Fibroblast of skin of right biceps (primary cell): ENCODE measurements at regions not wholly inside any gene's neighbourhood (a gene's known extent, or its start where the extent isn't known, plus 50 kb on each side); places are given as distances from the start of the nearest gene placed in this dataset.
A peak's percentile ranks its signal among the peaks of the same experiment; 100 is the strongest.

Experiments
- DNase-seq: peaks from one replicate; pipeline ENCODE4 v3.0.0-alpha.2; 2013

GRCh38 chr13:111037927-111038326 lies 77.2 kb upstream of the ARHGEF7 start:
- no peak for DNase-seq

DNA sequence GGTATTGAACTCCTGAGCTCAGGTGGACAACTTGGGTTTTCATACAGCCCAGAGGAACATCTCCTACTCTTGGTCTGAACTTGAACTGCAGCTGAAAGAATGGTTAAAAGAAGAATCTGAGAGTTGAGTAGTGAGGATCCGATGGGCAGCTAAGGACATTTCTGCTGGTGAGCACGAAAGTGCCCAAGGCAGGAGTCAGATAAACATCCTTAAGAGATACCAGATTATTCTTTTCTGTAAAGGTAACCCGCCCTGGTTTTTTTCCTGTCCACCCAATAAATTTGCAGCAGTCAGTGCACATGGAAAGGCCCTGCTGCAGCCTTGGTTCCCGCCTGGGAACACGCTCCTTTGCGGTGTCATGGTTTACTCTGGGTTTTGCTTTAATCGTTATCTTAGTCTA lies 78.4 kb upstream of the ARHGEF7 start:
- no peak for DNase-seq

DNA sequence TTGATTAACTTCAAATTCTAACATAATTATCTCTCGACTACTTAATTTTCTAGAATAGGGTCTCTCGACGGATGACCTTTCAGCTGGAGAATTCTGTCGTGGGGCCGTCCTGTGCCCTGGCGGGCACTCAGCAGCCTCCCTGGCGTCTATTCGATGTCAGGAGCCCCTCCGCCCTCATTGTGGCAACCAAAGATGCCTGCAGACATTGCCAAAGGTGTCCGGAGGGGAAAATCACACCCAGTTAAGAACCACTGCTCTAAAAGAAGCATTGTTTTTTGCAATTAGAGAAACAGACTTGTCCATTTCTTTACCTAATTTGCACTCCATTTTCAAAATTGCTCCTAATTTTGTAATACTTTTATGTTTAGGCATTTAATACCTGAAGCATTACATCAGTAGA lies 79.2 kb upstream of the ARHGEF7 start:
- no peak for DNase-seq

DNA sequence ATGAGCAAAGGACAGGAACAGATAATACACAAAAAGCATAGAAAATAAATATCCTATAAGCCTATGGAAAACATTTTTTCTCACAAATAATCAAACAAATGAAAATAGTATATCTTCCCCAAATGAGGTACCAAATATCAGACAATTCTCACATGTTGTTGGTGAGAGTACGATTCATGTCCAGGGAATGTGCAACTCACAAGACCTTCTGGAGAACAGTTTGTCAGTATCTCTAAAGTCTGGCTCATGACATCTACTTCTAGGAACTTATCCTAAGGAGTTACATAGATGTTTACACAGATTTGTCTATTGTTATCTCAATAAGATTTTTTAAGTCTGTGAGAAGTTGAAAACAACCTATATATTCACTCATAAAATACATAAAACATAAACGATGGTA lies 80.3 kb upstream of the ARHGEF7 start:
- peak; percentile 36 for DNase-seq

DNA sequence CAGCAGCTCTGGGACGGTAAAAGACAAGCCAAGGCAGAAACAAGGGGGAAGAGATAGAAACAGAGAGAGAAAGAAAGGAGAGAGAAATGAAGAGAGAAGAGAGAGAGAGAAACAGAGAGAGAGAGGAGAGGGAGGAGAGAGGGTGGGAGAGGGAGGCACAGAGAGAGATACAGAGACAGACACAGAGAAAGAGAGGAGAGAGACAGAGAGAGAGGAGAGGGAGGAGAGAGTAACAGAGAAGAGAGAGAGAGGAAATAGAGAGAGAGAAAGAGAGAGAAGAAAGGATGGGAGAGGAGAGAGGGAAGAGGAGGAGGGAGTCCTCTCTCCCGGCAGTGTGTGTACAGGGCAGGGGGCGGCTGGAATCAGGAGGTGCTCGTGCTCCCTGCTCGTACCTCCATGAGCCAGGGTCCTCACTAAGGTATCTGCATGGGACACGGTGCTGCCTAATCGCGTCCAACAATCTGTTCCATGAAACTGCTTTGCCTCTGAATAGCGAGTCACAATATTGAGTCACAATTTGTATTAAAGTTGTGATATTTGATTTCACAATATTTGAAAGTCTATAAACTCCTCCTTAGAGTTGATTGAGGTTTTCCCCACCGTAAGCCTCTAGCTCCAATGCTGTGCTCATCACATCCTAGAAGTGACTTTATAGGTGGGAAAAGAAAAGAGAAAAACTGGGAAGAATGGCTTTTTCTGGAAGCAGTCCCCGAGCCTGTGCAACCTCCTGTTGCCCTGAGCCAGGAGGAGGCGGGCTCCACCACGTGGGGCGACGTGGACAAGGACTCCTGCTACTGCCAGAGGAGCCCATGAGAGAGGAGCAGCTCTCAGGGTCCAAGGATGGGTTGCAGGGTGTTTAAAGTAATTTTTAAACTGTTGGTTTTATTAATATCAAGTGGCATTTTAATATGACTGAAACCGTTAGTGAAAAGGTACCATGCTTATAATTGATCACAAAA lies 81.7 kb upstream of the ARHGEF7 start:
- DNase-seq = peak; percentile 12

- DNase-seq = peak; percentile 79
Measured at GRCh38 chr13:111031531-111031961, 83.6 kb upstream of the ARHGEF7 start.

GRCh38 chr13:111029957-111030609 lies 85.0 kb upstream of the ARHGEF7 start:
- no peak for DNase-seq

DNA sequence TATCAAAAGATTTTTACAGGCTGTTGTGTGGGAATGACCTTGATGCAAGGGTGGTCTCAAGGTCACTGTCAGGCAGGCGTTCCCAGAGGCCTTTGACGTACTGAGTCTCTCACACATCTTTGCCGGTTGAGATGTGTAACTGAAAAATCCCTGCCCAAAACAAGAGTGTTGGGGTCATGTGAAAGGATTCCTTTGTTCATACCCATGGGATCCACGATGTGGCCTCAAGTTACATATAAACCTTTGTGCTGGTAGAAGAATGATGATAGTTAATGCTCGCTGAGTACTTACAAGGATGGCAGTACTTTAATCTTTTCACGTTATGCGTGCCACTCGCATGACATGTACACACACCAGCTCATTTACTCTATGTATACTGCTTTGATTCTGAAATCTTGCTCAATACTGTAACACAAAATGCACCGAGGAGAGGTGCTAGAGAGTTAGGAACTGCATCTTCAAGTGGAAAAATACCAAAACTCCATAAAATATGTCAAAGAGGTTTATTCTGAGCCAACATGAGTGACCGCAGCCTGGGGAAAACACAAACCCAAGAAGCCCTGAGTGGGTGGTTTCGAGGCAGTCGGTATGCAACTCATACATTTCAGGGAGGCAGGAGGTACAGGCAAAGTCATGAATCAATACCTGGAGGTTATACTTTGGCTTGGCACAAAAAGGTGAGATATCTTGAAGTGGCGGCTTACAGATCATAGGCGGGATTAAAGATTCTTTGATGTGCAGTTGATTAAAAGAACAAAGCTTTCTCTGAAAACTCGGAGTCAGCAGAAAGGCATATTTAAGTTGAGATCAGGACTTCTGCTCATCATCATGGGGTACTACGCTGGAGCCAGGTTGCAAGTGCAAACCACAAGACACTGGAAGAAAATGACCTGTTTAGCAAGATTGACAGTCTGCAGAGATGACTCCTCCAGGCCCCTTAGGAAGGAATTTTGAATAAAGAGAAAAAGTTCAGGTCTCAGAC lies 87.4 kb upstream of the ARHGEF7 start:
- no peak for DNase-seq

GRCh38 chr13:111025310-111025709 lies 89.8 kb upstream of the ARHGEF7 start:
- DNase-seq = no peak

DNA sequence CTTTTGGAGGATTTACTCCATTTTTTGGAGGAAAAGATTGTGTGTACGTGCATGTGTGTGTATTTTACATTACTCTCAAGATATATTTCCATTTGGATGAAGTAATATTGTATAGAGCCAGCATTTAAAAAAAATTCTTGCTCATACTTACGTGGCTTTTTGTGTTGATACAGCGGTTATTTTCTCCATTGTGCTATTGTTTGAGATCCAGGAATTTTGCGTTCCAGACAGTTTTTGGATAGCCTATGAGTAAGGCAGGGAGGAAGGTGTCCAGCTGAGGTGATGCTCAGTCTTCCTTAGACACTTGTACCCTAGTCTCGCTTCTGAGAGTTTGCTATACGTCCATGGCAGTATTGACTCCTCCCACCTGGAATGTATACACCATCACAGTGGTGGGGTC lies 92.2 kb upstream of the ARHGEF7 start:
- DNase-seq = no peak

DNA sequence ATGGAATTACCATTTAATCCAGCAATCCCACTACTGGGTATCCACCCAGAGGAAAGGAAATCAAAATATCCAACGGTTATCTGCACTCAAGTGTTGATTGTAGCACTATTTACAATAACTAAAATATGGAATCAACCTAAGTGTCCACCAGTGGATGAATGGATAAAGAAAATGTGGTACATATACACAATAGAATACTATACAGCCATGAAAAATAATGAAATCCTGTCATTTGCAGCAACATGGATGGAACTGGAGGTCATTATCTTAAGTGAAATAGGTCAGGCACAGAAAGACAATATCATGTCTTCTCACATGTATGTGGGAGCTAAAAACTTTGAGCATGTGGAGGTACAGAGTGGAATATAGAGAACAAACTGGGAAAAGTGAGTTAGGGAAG lies 92.9 kb upstream of the ARHGEF7 start:
- no peak for DNase-seq

GRCh38 chr13:111021270-111021669 lies 93.8 kb upstream of the ARHGEF7 start:
- DNase-seq = no peak

DNA sequence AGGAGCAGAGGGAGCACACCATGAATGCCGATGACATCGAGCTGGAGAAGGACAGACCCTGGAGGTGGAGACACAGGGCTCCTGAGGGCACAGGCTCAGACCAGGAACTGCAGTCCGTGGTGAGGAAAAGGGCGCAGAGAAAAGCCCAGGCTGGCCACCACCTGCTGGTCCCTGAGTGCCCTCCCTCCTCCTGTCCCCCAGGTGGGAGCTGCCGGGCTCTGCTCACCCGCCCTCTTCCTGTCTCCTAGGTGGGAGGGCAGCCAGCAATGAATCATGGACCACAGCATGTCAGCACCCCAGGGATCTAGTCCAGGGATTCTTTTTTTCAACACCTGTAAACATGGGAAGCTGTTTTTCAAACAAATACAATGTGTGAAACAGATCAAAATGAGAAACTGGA lies 94.6 kb upstream of the ARHGEF7 start:
- no peak for DNase-seq

GRCh38 chr13:111020021-111020420 lies 95.1 kb upstream of the ARHGEF7 start:
- no peak for DNase-seq

DNA sequence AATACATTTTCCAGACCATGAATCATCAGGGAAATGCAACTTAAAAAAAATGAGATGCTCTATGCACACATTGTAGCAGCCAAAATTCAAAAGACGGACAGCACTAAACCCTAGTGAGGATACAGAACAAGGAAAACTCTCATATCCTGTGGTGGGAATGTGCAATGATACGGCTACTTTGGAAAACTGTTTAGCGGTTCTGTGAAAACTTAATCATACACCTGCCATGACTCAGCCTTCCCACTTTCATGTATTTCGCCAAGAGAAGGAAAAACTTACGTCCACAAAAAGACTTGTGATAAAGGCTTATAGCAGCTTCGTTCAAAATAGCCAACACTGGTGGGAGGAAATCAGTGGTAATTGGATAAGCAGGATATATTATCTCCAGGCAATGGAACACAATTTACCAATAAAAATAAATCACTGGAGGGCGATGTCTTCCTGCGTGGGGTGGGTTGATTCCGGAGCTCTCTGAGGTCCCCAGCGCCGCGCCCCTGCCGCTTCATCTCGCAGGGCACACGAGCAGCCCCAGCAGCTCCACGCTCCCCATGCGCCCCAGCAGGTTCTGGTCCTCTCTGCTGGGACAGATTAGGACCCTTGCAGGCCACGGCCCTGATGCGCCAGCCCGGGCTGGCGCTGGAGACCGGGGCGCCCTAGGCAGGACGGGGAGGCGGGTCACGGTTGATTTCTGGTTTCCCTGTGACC lies 97.2 kb upstream of the ARHGEF7 start:
- DNase-seq = no peak

GRCh38 chr13:111013196-111013595 lies 98.3 kb upstream of the ANKRD10 start:
- no peak for DNase-seq

DNA sequence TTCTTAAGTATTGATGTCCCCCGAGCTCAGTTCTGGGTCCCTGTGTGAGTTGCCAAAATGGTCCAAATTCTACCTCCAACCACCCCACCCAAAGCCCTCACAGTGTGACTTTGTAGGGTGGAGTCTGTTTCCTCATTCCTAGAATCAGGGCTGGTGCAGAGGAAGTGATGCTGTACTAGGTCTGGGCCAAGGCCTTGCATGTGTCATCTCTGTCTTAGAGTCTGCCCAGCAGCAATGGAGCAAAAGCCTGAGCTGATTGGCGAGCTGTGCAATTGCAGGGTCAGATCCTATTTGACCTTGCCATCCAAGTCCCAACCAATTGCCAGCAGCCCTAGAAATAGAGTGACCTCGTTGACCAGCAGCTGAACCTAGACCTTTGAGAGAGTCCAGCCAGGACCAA lies 97.0 kb upstream of the ANKRD10 start:
- DNase-seq = no peak

- no peak for DNase-seq
Measured at GRCh38 chr13:111008351-111008750, 93.5 kb upstream of the ANKRD10 start.

DNA sequence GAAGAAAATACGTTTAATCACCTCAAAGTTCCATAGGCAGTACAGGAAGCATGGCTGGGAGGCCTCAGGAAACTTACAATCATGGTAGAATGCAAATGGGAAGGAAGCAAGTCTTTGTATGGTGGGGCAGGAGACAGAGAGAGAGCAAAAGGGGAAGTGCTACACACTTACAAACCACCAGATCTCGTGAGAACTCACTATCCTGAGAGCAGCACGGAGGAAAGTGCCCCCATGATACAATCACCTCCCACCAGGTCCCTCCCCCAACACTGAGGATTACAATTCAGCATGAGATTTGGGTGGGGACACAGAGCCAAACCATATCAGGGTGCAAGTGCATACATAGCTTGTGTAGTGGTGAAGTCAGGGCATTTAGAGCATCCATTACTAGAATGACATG lies 92.3 kb upstream of the ANKRD10 start:
- no peak for DNase-seq

GRCh38 chr13:111006506-111007031 lies 91.7 kb upstream of the ANKRD10 start:
- DNase-seq = peak; percentile 84

GRCh38 chr13:111005808-111006505 lies 91.1 kb upstream of the ANKRD10 start:
- DNase-seq = no peak
